GM21825 (cell line): ENCODE measurements at regions not wholly inside any gene's neighbourhood (a gene's known extent, or its start where the extent isn't known, plus 50 kb on each side); places are given as distances from the start of the nearest gene placed in this dataset.
"Not testable (repeated sequence)": the region's sequence is repeated elsewhere in the genome, so short reads cannot be mapped to it uniquely, and the experiment has no call there.

Experiments used
- ATAC-seq: cut with Tn5 transposase; IDR thresholded peaks from one replicate; pipeline ENCODE4 v1.9.1; 2021; ENCODE audit warnings: mild to moderate bottlenecking, moderate library complexity; ENCODE audit not compliant: unreplicated experiment

DNA sequence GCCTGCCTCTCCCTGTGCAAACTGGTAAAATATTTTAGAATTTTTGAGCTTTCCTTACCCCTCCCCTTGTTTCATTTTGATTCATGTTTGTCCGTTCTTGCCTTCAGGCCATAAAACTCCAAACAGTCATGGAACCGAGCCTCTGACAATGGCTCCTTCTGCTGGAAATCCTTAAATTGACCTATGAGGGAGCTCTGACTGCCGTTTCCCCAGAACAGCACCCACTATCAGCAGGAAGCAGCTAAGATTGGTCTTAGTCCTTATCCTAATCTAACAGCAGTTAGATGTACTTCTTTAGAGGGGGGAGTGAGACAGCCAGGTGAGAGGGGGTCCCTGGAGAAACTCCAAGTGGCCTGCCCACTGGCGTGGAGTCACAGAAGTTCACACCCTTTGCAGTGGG is 106.7 kb downstream of the FAM174A start:
- ATAC-seq, result no peak

DNA sequence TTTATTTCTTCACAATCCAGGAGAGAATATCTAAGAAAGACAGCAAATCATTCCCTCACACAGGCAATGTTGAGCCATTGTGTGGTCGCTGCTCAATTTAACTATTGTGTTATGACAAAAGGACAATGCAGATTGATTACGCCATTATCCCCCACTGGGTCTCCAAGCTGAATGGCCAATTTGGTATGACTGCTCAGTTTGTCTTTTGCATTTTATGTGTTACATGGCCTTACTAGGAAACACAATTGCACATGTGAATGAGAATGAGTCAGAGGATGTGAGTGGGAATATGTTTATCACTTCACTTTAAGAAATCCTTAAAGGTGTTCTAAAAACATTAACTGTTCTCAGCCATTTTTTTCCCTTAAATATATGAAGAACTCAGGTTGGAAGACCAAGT is 108.3 kb downstream of the FAM174A start:
- ATAC-seq, result no peak

GRCh38 chr5:100644185-100644584 is 109.0 kb downstream of the FAM174A start:
- no peak for ATAC-seq

DNA sequence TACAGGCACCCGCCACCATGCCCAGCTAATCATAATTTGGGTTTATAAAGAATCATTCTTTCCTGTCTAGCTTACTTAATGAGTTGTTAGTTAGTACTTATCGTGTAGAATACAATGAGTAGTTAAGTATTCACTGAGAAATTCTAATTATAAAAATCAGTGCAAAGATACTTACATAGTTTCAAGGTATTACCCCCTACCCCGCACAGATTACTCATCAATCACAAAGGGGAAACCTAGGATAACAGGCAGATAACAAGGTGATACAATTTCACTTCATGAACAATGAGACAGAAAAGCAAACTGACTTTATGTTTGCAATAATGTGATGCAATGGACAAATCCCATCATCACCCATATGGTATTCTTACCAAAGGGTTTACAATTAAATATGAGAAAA is 109.6 kb downstream of the FAM174A start:
- no peak for ATAC-seq

DNA sequence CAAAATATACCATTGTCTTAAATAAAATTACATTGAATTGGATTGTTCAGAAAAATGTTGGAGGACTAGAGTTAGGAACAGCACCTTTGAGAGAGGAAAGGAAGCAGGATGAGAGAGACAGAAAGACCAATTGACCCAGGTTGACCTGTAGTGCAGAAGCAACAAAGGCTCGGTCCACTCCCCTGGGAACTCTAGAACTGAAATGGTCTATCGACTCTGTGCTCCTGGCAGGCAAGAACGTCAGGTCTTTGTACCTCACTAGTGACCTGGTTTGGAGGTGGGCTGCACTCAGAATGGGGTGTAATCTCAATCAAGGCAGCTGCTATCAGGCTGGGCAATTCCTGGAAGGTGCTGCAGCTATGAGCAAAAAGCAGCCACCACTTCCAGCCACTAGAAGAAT is 110.8 kb downstream of the FAM174A start:
- no peak for ATAC-seq

GRCh38 chr5:100646691-100647090 is 111.5 kb downstream of the FAM174A start:
- ATAC-seq, result no peak

GRCh38 chr5:100647461-100648230 is 112.5 kb downstream of the FAM174A start:
- peak; percentile 60 for ATAC-seq

- no peak for ATAC-seq
Observed at GRCh38 chr5:100654895-100655294, 119.7 kb downstream of the FAM174A start.

DNA sequence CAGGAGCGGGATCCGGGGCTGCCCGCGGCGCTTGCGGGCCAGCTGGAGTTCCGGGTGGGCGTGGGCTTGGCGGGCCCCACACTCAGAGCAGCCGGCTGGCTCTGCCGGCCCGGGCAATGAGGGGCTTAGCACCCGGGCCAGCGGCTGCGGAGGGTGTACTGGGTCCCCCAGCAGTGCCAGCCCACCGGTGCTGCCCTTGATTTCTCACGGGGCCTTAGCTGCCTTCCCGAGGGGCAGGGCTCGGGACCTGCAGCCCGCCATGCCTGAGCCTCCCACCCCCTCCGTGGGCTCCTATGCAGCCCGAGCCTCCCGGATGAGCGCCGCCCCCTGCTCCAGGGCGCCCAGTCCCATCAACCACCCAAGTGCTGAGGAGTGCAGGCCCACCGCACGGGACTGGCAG is 121.6 kb downstream of the FAM174A start:
- ATAC-seq, result not testable (repeated sequence)

- no peak for ATAC-seq
Observed at GRCh38 chr5:100659080-100659795, 124.1 kb downstream of the FAM174A start.

DNA sequence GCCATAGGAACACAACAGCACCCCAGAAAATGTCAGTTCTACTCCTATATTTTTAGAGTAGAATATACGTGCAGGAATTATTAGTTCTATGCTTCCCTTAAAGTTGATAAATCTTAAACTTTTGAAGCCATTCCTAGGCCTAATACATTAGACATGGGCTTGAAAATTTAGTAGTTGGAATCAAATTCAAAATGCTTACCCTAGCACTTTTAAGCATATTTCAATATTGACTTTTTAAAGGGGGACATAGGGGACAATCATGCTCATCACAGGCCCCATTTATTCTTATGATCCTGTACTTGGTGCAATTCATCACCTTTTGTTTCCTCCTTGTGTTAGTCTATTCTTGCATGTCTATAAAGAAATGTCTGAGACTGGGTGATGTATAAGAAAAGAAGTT is 129.0 kb downstream of the FAM174A start:
- ATAC-seq, result no peak

GRCh38 chr5:100667161-100667630 is 132.0 kb downstream of the FAM174A start:
- peak; percentile 61 for ATAC-seq

DNA sequence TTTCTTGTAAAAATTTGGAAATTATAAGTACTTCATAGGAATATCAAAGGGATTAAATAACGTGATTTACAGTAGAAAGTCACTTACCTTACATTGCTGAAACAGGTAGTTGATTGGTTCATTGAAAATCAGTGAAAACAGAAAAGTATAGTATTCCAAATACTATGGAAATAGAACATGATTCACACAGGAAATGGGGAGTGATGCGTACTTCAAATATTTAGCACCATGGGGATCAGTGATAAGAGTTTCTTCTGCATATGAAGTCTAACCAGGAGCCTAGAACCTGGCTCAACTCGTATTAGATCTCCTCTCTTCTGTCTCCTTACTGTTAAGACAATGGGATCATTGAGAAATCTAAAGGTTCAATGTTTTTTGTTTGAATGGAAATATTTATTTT is 133.3 kb downstream of the FAM174A start:
- no peak for ATAC-seq

GRCh38 chr5:100676817-100677631 is 141.8 kb downstream of the FAM174A start:
- ATAC-seq, result no peak

DNA sequence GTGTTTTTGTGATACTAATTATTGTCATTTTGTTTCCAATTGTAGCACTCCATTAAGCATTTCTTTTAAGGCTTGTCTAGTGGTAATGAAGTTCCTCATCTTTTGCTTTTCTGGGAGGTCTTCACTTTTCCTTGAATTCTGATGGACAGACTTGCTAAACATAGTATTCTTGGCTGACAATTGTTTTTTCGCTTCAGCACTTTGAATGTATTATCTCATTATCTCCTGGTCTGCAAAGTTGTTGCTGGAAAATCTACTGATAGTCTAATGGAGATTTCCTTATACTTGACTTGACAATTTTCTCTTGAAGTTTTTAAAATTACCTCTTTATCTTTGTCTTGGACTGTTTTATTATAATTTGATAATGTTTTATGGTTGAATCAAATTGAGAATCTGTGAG is 147.5 kb downstream of the FAM174A start:
- no peak for ATAC-seq

- no peak for ATAC-seq
Observed at GRCh38 chr5:100683881-100684280, 148.7 kb downstream of the FAM174A start.

DNA sequence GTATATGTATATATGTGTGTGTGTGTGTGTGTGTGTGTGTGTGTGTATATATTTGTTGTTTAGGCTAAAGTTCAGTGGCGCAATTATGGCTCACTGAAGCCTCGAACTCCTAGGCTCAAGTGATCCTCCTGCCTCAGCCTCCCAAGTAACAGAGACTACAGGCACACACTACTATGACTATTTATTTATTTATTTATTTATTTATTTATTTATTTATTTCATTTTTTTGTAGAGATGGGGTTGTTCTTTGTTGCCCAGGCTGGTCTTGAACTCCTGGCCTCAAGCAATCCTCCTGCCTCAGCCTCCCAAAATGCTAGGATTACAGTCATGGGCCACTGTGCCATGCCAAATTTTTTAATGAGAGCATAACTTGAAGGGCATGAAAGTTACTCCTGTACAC is 149.9 kb downstream of the FAM174A start:
- not testable (repeated sequence) for ATAC-seq

DNA sequence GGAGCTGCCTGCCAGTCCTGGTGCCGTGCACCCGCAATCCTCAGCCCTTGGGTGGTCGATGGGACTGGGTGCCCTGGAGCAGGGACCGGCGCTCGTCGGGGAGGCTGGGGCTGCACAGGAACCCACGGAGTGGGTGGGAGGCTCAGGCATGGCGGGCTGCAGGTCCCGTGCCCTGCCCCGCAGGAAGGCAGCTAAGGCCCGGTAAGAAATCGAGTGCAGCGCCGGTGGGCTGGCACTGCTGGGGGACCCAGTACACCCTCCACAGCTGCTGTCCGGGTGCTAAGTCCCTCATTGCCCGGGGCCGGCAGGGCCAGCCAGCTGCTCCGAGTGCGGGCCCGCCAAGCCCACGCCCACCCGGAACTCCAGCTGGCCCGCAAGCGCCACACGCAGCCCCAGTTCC is 153.7 kb downstream of the FAM174A start:
- not testable (repeated sequence) for ATAC-seq

DNA sequence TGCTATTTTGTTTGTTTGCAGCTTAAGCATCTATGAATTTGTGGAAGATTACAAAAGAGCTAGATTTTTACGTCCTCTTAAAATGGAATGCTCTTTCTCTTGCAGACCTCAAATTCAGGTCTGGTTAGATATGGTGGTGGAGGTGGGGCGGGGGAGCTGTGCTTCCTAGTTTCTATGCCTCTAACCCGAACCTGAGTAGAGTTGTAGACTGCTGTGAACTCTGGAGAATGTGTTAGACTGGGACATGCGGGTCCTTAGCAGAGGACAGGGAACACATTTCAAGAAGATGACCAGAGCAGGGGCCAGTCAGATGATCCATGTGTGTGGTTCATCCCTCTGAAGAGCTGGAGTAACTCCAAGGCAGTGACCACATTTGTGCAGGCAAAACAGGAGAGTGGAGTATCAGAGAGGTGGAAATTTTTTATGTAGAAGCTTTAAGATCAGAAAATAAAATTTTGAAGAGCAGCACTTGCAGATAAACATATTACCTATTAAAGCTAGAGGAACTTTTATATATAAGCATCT is 154.9 kb downstream of the FAM174A start:
- no peak for ATAC-seq

GRCh38 chr5:100691085-100691484 is 155.9 kb downstream of the FAM174A start:
- ATAC-seq, result no peak

DNA sequence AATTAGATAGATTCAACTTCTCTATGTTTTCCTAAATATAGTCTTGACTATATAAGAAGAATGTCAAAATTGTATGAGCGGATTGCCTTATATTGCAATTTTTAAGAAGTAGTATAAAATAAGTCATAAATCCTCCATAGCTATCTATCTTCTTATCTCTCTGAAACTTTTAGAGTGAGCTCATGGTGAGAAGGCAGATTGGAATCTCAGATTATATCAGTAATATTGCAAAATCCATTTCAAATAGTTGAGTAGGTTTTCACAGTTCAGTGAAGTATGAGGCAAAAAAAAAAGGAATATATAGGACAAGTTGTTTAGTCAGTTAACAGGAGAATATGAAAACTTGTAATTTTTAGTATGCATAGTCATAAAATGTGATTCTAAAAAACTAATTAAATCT is 156.4 kb downstream of the FAM174A start:
- no peak for ATAC-seq
